IMR-90 (cell line): ENCODE measurements at regions not wholly inside any gene's neighbourhood (a gene's known extent, or its start where the extent isn't known, plus 50 kb on each side); places are given as distances from the start of the nearest gene placed in this dataset.

Experiments
- ATAC-seq: fragments of 200-7000 bp; cut with Tn5 transposase; 2 replicates; pipeline ENCODE4 v1.9.1; 2020; ENCODE audit warnings: low read depth, mild to moderate bottlenecking, moderate library complexity
- BruUV-seq: library from RNA; stranded (reverse); fragments of 400-500 nt; replicated peaks from 2 replicates; lab custom pipeline; 2021; lab: Mats Ljungman, UMichigan
- CTCF ChIA-PET: fragments of 300-600 bp; formaldehyde crosslinking; extraction: SDS; loops from one replicate; lab custom pipeline; 2021; ENCODE audit warnings: antibody characterized with exemption; lab: Yijun Ruan, JAX
- POLR2A ChIA-PET: fragments of 300-600 bp; sonication (Branson Sonifier 250); formaldehyde crosslinking; loops from one replicate; lab custom pipeline; 2022; ENCODE audit warnings: antibody characterized with exemption; ENCODE audit not compliant: unreplicated experiment; lab: Charles Lee
- DNase-seq: peaks from one replicate; pipeline ENCODE4 v3.0.0; 2013
- H2AFZ ChIP-seq: replicated peaks from 2 replicates; pipeline ENCODE3; 2013; ENCODE audit warnings: low read length, mild to moderate bottlenecking; ENCODE audit not compliant: poor library complexity
- H2AK5ac ChIP-seq: 2 replicates; pipeline ENCODE4 v1.6.1; 2013; ENCODE audit warnings: low read depth, low read length, inconsistent platforms
- H2AK9ac ChIP-seq: replicated peaks from 2 replicates; pipeline ENCODE3; 2013; ENCODE audit warnings: mild to moderate bottlenecking, low read depth, low read length, moderate library complexity; ENCODE audit not compliant: poor library complexity
- H2BK120ac ChIP-seq: 2 replicates; pipeline ENCODE4 v1.6.1; 2013; ENCODE audit warnings: low read depth, low read length, inconsistent platforms
- H2BK15ac ChIP-seq: 3 replicates; pipeline ENCODE4 v1.6.1; 2013; ENCODE audit warnings: low read depth, low read length, inconsistent platforms
- H2BK20ac ChIP-seq: 2 replicates; pipeline ENCODE4 v1.6.1; 2013; ENCODE audit warnings: low read depth, mild to moderate bottlenecking, inconsistent platforms, low read length, moderate library complexity
- H2BK5ac ChIP-seq: 2 replicates; pipeline ENCODE4 v1.6.1; 2013; ENCODE audit warnings: mild to moderate bottlenecking, low read depth, low read length, inconsistent platforms; ENCODE audit not compliant: poor library complexity, severe bottlenecking
- H3K14ac ChIP-seq: replicated peaks from 2 replicates; pipeline ENCODE4 v1.6.1; 2013; ENCODE audit warnings: low read depth, low read length, inconsistent platforms
- H3K18ac ChIP-seq: 2 replicates; pipeline ENCODE4 v1.6.1; 2013; ENCODE audit warnings: low read depth, low read length, control low read depth
- H3K23ac ChIP-seq: 2 replicates; pipeline ENCODE4 v1.6.1; 2013; ENCODE audit warnings: low read depth, low read length, inconsistent platforms
- H3K27ac ChIP-seq: 2 replicates; pipeline ENCODE4 v1.5.1; 2013; ENCODE audit warnings: mild to moderate bottlenecking, control low read depth, low read length; ENCODE audit not compliant: insufficient read depth
- H3K27me3 ChIP-seq: 2 replicates; pipeline ENCODE4 v1.6.1; 2013; ENCODE audit warnings: low read length; ENCODE audit not compliant: control insufficient read depth, insufficient read depth
- H3K36me3 ChIP-seq: 2 replicates; pipeline ENCODE4 v1.6.1; 2013; ENCODE audit warnings: low read length, mixed read lengths; ENCODE audit not compliant: control insufficient read depth, insufficient read depth
- H3K4ac ChIP-seq: 2 replicates; pipeline ENCODE4 v1.6.1; 2013; ENCODE audit warnings: low read depth, low read length, inconsistent platforms
- H3K4me1 ChIP-seq: 2 replicates; pipeline ENCODE4 v1.6.1; 2013; ENCODE audit warnings: low read length, mixed read lengths; ENCODE audit not compliant: control insufficient read depth, insufficient read depth
- H3K4me2 ChIP-seq: 2 replicates; pipeline ENCODE4 v1.6.1; 2013; ENCODE audit warnings: low read depth, mild to moderate bottlenecking, control low read depth, low read length, moderate library complexity
- H3K4me3 ChIP-seq: 2 replicates; pipeline ENCODE4 v1.5.1; 2013; ENCODE audit warnings: low read depth, mild to moderate bottlenecking, control low read depth, low read length, moderate library complexity; ENCODE audit not compliant: insufficient read depth
- H3K56ac ChIP-seq: 2 replicates; pipeline ENCODE4 v1.6.1; 2013; ENCODE audit warnings: low read length, inconsistent platforms; ENCODE audit not compliant: insufficient read depth; ENCODE audit errors: extremely low read depth
- H3K79me1 ChIP-seq, 2 experiments: 2 replicates each; pipeline ENCODE4 v1.6.1; 2013; ENCODE audit warnings: low read length in 2 of 2, inconsistent platforms in 1 of 2, low read depth in 1 of 2
- H3K9ac ChIP-seq: 2 replicates; pipeline ENCODE4 v1.6.1; 2013; ENCODE audit warnings: low read depth, low read length, control low read depth
- H3K9me1 ChIP-seq: 2 replicates; pipeline ENCODE4 v1.6.1; 2013; ENCODE audit warnings: low read length, inconsistent platforms; ENCODE audit not compliant: insufficient read depth
- H3K9me3 ChIP-seq: 2 replicates; pipeline ENCODE4 v1.6.1; 2013; ENCODE audit warnings: low read length; ENCODE audit not compliant: control insufficient read depth, insufficient read depth
- H4K20me1 ChIP-seq: 2 replicates; pipeline ENCODE4 v1.6.1; 2013; ENCODE audit warnings: low read length, inconsistent platforms; ENCODE audit not compliant: insufficient read depth
- H4K5ac ChIP-seq: 2 replicates; pipeline ENCODE4 v1.6.1; 2013; ENCODE audit warnings: mild to moderate bottlenecking, low read depth, low read length, control low read depth
- H4K8ac ChIP-seq, 2 experiments: 2 replicates each; pipeline ENCODE4 v1.6.1; 2013; ENCODE audit warnings: low read depth in 2 of 2, low read length in 2 of 2, control low read depth in 1 of 2, inconsistent platforms in 1 of 2
- H4K91ac ChIP-seq: 2 replicates; pipeline ENCODE4 v1.6.1; 2013; ENCODE audit warnings: low read depth, low read length, inconsistent platforms; ENCODE audit not compliant: insufficient read depth
- FOS ChIP-seq: fragments of 150-350 bp; IDR thresholded peaks from 2 replicates; pipeline ENCODE4 v1.6.1; 2016; ENCODE audit warnings: low read depth, low read length
- NFE2L2 ChIP-seq: fragments of 150-350 bp; IDR thresholded peaks from 2 replicates; pipeline ENCODE4 v1.6.1; 2016; ENCODE audit warnings: low read depth, mild to moderate bottlenecking, low read length
- RAD21 ChIP-seq: IDR thresholded peaks from 2 replicates; pipeline ENCODE4 v1.6.1; 2012; ENCODE audit warnings: low read length, improper control_type of control experiment
- RCOR1 ChIP-seq: IDR thresholded peaks from 2 replicates; pipeline ENCODE4 v1.6.1; 2012; ENCODE audit warnings: mild to moderate bottlenecking, low read length, improper control_type of control experiment; ENCODE audit not compliant: insufficient replicate concordance
- RFX5 ChIP-seq: IDR thresholded peaks from 2 replicates; pipeline ENCODE4 v1.8.0; 2012; ENCODE audit warnings: low read depth, mild to moderate bottlenecking, low read length, moderate library complexity
- WGBS, 2 experiments: methylation state at CpG; one replicate each; pipeline versions ENCODE4 v1.1.5 to v1.1.7; 2013; ENCODE audit warnings: missing lambda C conversion rate in 2 of 2; ENCODE audit not compliant: insufficient read length in 1 of 2; ENCODE audit errors: extremely low coverage in 2 of 2; 5-methylcytosine and 5-hydroxymethylcytosine counted together
- dilution Hi-C: fragments of 300-500 bp; cut with HindIII; formaldehyde crosslinking; loops from one replicate; pipeline ENCODE4 v1.14.3; 2018; ENCODE audit warnings: low sequenced_read_pairs; ENCODE audit not compliant: unreplicated experiment
- in situ Hi-C: fragments of 300-500 bp; cut with MboI; formaldehyde crosslinking; loops from 3 replicates; pipeline ENCODE4 v1.14.3; 2019; ENCODE audit warnings: low sequenced_read_pairs, inconsistent platforms, mixed read lengths
- intact Hi-C: fragments of 100-400 bp; cut with micrococcal nuclease; formaldehyde crosslinking; loops from 2 replicates; pipeline ENCODE4 v1.10.0; 2022
- TF ChIP-seq, protein P1 (sequence below): conservative IDR thresholded peaks from 2 replicates; pipeline ENCODE4 v1.5.1; 2012; ENCODE audit warnings: mild to moderate bottlenecking, low read depth, low read length, improper control_type of control experiment

DNA sequence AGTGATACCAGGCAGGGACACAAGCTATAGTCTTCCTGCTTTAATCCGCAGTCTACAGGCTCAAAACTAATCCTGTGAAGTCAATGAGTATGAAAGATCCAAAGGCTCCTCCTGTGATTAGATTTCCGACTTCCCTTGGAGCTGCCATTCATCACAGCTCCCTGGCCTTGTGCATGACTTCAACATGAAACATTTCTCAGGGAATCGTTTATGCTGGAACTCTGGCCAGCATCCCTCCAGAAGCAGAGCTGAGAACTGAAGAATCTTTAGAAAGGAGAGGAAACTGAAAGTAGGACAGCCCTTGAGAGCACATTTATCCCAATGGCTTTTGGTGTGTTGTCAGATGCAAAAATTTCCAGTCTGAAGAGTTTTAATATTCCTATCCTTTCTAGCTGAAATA is 84.3 kb upstream of the SESTD1 start:
- H3K18ac ChIP-seq, result no peak overlapping the region
- H3K79me1 ChIP-seq, result no peaks in the 10 kb centered on the region
- H3K4me1 ChIP-seq, result peaks cover 2% of the 10 kb centered on the region
- no peaks in the 10 kb centered on the region for H3K9me3 ChIP-seq
- H3K27ac ChIP-seq, result no peak overlapping the region
- peak overlapping the region; percentile 23; the same call in 1 of the 2 replicates for H3K4me2 ChIP-seq
- peaks cover 2% of the 10 kb centered on the region; the same call in 1 of the 2 replicates for H3K27me3 ChIP-seq
- no peak overlapping the region for H2BK20ac ChIP-seq
- intact Hi-C loops (no loop called here), dilution Hi-C loops (no loop called here), in situ Hi-C loops (no loop called here)
- TF ChIP-seq, protein P1, sequence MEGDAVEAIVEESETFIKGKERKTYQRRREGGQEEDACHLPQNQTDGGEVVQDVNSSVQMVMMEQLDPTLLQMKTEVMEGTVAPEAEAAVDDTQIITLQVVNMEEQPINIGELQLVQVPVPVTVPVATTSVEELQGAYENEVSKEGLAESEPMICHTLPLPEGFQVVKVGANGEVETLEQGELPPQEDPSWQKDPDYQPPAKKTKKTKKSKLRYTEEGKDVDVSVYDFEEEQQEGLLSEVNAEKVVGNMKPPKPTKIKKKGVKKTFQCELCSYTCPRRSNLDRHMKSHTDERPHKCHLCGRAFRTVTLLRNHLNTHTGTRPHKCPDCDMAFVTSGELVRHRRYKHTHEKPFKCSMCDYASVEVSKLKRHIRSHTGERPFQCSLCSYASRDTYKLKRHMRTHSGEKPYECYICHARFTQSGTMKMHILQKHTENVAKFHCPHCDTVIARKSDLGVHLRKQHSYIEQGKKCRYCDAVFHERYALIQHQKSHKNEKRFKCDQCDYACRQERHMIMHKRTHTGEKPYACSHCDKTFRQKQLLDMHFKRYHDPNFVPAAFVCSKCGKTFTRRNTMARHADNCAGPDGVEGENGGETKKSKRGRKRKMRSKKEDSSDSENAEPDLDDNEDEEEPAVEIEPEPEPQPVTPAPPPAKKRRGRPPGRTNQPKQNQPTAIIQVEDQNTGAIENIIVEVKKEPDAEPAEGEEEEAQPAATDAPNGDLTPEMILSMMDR, result no peak
- no peak for TF ChIP-seq RCOR1
- no peak for TF ChIP-seq NFE2L2
- no peak for TF ChIP-seq RFX5
- TF ChIP-seq FOS, result no peak
- no peak for TF ChIP-seq RAD21
- no peak overlapping the region for H2BK120ac ChIP-seq
- H3K4me3 ChIP-seq, result no peak overlapping the region
- H2BK15ac ChIP-seq, result no peak overlapping the region
- no peaks in the 10 kb centered on the region for H3K36me3 ChIP-seq
- H4K5ac ChIP-seq, result no peak overlapping the region
- no peaks in the 10 kb centered on the region; the same call in 1 of the 2 replicates for H3K9me1 ChIP-seq
- CTCF ChIA-PET, result no interaction called here
- no peak overlapping the region for H3K9ac ChIP-seq
- no peak overlapping the region for H3K56ac ChIP-seq
- no peak for DNase-seq
- H2BK5ac ChIP-seq, result no peak overlapping the region
- H2AK5ac ChIP-seq, result no peak overlapping the region
- H4K8ac ChIP-seq, result no peak overlapping the region
- H3K23ac ChIP-seq, result no peak overlapping the region
- no peak overlapping the region for H2AFZ ChIP-seq
- BruUV-seq, result no TSS peak
- no CpG with 5 or more reads among the region's 3 CpGs for WGBS, 2 experiments
- no peak overlapping the region for H3K14ac ChIP-seq
- H2AK9ac ChIP-seq, result no peak overlapping the region
- no peak overlapping the region for H4K91ac ChIP-seq
- no peak overlapping the region for H3K4ac ChIP-seq
- no peak for ATAC-seq
- POLR2A ChIA-PET, result no interaction called here
- no peaks in the 10 kb centered on the region for H4K20me1 ChIP-seq
